ENCODE measurements at regions not wholly inside any gene's neighbourhood (a gene's known extent, or its start where the extent isn't known, plus 50 kb on each side); places are given as distances from the start of the nearest gene placed in this dataset.

- H3K36me3 Mint-ChIP-seq (ENCODE audit: insufficient read depth in 1 of 3, low read depth in 3 of 3): no peaks in the 10 kb centered on the region
- Histone ChIP-seq H3K56ac (ENCODE audit: insufficient read length, low read depth, low read length) (no peak overlapping the region), H3K9me3 (ENCODE audit: control insufficient read depth, low read depth, low read length) (no peaks in the 10 kb centered on the region), H4K8ac (replicated peaks; ENCODE audit: insufficient read length, low read depth, low read length) (no peak overlapping the region), H2BK120ac (ENCODE audit: low read depth, low read length, poor library complexity, severe bottlenecking) (no peak overlapping the region), H3T11ph (ENCODE audit: low read length) (no peak overlapping the region), H2BK5ac (ENCODE audit: insufficient read length, low read length) (no peak overlapping the region), H4K20me1 (ENCODE audit: control insufficient read depth, insufficient read depth, insufficient read length) (no peaks in the 10 kb centered on the region), H2AK5ac (ENCODE audit: insufficient read length, low read length) (no peak overlapping the region), H4K5ac (ENCODE audit: insufficient read length, low read depth, low read length) (no peak overlapping the region), H3K4me2 (ENCODE audit: insufficient read depth, insufficient read length, low read length) (no peak overlapping the region), H3K23me2 (ENCODE audit: insufficient read length, low read depth, low read length, poor library complexity, severe bottlenecking) (no peaks in the 10 kb centered on the region), H4K91ac (ENCODE audit: insufficient read length, low read depth, low read length) (no peak overlapping the region), H2BK12ac (ENCODE audit: insufficient read length, low read depth, low read length) (no peak overlapping the region), H3K23ac (ENCODE audit: insufficient read length, low read depth, low read length) (no peak overlapping the region), H3K27ac (ENCODE audit: insufficient read length, low read depth, low read length) (no peak overlapping the region), H2BK20ac (ENCODE audit: low read depth, low read length, poor library complexity, severe bottlenecking) (no peak overlapping the region), H2AFZ (ENCODE audit: low read length) (no peak overlapping the region), H3K79me1 (ENCODE audit: insufficient read depth, low read depth, low read length, poor library complexity, severe bottlenecking) (no peaks in the 10 kb centered on the region), H3K4me1 (ENCODE audit: insufficient read depth, low read length) (no peaks in the 10 kb centered on the region), H3K4ac (ENCODE audit: low read depth, low read length) (no peak overlapping the region), H3K79me2 (ENCODE audit: insufficient read depth, low read length) (no peaks in the 10 kb centered on the region), H3K27me3 (ENCODE audit: insufficient read depth, low read length) (no peaks in the 10 kb centered on the region), H2BK15ac (ENCODE audit: low read depth, low read length) (no peak overlapping the region), H3K14ac (ENCODE audit: insufficient read depth, low read length) (no peak overlapping the region), H3K18ac (ENCODE audit: insufficient read length, low read depth, low read length) (no peak overlapping the region), H3K9ac (ENCODE audit: extremely low read depth, insufficient read length, low read length) (no peak overlapping the region)
- H3K9me3 Mint-ChIP-seq: no peaks in the 10 kb centered on the region; a peak in 1 of 5 replicates
- peaks cover 5% of the 10 kb centered on the region in 2 experiments; a peak in 2 of 4 replicates for H3K4me1 Mint-ChIP-seq
- H3K27ac Mint-ChIP-seq: no peak overlapping the region
- WGBS (ENCODE audit: extremely low coverage, insufficient read length, low lambda C conversion rate): no CpG with 5 or more reads among the region's 6 CpGs
- no peak for TF ChIP-seq CTCF (conservative IDR thresholded peaks at IDR 0.05)
- DNase-seq: no peak
- H3K27me3 Mint-ChIP-seq (ENCODE audit: low read depth): peaks cover 4% of the 10 kb centered on the region
- no peak overlapping the region for H3K4me3 Mint-ChIP-seq
These were observed 94.6 kb upstream of the DHX40 start for GRCh38 chr17:59470624-59471297.
